Kidney capillary endothelial cell (primary cell): ENCODE measurements at regions not wholly inside any gene's neighbourhood (a gene's known extent, or its start where the extent isn't known, plus 50 kb on each side); places are given as distances from the start of the nearest gene placed in this dataset.
"Not testable (repeated sequence)": the region's sequence is repeated elsewhere in the genome, so short reads cannot be mapped to it uniquely, and the experiment has no call there.

Experiments used
- DNase-seq: peaks from one replicate; pipeline ENCODE4 v3.0.0-alpha.2; 2018; ENCODE audit warnings: low spot score

DNA sequence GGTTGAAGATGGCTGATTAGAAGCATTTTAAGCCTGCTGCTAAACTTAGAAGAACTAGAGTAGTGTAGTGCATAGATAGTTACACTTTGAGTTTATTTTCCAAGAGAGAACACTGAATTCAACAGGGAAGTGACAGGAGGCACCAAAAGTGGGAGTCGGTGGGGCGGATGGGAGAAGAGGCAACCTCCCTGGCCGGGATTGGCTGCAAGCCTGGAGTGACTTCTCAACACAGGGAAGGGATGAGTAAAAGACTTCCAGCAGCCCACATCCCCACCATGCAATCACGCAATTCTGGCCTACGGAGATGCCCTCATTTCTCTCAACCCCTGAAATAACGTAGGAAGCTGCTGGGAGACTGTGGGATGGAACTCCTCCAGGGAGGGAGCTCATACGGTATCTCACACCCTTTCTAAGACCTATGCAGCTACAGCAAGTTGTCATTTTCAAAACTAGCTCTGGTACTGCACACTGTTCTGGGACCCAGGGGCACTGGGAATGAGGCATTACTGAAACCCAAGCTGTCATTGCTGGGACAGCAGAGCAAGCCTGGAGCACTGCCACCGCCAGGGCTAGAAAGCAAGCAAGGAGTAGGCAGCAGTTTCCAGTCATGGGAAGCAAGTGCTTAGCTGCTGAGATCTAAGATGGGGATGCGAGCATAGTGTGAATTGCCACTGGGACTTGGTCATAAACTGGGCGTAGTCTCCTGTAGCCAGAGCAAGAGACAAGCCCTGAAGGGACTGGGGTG is 331.6 kb upstream of the PTGER4 start:
- no peak for DNase-seq

DNA sequence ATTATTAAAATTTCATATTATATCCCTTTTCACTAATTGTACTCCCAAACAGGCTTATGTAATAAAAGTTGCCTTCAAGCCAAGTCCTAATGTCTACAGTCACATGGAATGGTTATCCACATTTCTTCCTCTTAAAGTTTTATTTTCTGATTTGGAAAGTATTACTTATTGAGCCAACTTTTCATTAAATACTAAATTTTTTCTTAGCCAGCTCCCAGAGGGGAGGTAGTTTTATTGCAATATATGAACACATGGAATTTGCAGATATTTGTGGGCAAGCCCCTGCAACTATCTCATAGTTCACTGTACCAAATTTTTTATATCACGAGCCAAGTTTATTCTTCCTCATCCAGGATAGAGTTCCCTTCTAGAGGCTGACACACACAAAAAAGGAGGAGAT is 332.8 kb upstream of the PTGER4 start:
- DNase-seq: no peak

DNA sequence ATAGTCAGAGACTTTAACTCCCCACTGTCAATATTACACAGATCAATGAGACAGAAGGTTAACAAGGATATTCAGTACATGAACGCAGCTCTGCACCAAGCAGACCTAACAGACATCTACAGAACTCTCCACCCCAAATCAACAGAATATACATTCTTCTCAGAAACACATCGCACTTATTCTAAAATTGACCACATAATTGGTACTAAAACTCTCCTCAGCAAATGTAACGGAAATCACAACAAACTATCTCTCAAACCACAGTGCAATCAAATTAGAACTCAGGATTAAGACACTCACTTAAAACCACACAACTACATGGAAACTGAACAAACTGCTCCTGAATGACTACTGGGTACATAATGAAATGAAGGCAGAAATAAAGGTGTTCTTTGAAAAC is 341.3 kb upstream of the PTGER4 start:
- DNase-seq: not testable (repeated sequence)

DNA sequence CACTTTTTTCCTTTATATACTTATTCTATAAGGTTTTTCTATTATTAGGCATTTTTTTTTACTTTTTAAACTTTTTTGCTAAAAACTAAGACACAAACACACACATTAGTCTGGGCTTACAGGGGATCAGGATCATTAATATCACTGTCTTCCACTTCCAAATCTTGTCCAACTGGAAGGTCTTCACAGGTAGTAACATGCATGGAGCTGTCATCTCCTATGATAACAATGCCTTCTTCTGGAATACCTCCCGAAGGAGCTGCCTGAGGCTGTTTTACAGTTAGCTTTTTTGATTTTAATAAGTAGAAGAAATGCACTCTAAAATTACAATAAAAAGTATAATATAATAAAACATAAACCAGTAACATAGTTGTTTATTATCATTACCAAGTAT is 345.5 kb upstream of the PTGER4 start:
- DNase-seq: no peak

DNA sequence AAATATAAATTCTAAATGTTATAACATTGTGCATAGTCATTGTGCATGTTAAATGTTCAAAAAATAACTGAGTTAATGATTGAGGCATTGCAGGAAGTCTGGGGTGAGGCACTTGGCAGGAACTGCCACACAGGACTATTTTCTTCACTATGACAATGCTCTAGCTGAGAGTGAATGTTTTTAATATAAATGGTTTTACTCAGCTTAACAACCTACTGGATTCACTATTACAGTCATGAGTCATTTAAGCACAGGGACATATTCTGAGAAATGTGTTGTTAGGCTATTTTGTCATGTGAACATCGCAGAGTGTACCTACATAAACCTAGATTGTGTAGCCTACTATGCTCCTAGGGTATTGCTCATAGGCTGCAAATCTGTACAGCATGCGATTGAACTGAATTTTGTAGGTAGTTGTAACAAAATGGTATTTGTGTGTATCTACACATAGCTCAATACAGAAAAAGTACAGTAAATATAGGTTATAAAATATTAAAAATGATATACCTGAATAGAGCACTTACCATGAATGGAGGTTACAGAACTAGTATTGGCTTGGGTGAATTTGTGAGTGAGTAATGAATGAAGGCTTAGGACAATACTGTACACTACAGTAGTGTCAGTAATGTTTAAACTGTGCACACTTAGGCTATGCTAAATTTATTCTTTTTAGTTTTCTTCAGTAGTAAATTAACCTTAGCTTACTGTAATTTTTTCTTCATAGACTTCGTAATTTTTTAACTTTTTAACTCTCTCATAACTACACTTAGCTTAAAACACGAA is 346.1 kb upstream of the PTGER4 start:
- DNase-seq: peak; percentile 91

DNA sequence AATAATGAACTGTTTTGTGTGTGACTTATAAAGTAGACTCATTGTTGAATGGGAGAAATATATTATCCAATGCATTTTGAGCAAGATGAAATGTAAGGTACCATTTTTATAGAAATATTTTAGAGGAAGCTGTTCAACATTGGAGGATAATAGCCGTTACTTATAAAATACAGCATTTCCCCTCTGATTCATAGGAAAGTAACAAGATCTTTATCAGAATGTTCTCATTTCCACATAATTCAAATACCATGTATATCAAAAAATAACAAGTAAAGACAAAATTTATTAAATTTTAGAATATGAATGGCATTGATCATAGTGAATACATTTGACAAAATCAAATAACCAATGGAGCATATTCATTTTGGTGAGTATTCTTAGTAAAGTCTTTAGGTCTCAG is 346.7 kb upstream of the PTGER4 start:
- DNase-seq: peak; percentile 63

DNA sequence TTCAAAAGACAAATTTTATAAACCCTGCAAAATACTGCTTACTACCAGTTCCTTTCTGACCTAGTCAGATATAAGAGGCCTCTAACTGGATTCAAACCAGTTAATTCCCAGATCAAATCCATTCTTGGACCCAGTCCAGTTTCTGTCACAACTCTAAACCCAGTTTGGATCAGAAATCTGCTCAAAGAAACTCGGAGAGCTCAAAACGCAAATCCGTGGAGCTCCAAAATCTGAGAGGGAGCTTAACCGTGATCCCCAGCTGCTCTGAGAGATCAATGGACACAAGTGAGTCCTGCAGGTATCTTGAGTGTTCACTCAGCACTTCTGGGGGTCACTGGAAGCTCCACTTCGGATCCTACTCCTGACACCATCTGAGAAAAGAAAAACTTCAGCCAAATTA is 348.1 kb upstream of the PTGER4 start:
- no peak for DNase-seq

DNA sequence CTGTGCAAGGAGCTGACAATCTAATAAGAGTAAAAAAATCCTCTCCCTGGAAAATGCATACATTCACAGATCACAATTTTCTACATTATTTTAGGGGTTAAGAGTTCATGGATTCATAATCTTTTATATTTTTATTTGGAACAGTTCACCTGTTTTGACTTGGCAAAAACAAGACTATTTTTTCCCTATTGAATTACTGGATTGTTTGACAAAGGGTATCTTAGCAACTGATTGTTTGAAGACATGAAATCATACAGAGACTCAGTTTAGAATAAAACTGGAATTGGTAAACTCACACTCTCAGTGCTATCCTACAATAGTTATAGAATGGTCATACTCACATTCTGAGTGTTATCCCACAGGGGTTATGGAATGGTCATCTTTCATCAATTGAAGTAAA is 358.2 kb upstream of the PTGER4 start:
- no peak for DNase-seq

DNA sequence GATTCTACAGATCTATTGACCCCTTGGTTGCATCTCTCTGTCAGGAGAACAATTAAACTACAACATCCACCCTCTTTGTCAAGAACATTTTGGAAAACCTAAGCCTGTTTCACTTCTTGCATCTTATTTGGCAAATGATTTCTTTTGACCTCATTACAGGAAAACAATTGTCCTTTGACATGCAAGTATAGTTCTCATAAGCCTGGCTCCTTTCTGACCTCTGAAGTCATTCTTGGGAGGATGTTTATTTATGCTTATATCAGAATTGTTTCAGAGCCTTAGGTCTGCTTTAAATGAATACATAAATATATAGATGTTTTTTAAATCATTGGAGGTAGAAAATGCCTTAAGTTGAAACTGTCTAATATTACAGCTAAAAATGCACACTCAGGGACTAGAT is 361.3 kb upstream of the PTGER4 start:
- peak; percentile 8 for DNase-seq

DNA sequence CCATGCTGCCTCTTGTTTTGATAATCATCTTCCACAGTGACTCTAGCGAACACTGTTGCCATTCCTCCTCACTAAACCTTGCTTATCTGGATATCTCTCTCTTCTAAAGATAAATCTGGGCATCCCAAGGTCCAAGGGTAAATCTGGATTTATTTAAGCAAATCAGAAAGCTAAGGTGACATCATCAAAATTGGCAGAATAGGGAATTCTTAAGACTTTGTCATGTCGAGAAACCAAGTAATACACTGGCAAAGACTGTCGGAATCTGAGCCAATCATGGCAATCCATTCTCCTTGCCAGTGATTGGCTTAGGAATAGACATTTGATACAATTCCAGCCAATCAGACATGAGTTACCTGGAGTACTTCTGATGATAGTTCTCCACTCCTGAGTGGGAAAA is 362.7 kb upstream of the PTGER4 start:
- DNase-seq: no peak

DNA sequence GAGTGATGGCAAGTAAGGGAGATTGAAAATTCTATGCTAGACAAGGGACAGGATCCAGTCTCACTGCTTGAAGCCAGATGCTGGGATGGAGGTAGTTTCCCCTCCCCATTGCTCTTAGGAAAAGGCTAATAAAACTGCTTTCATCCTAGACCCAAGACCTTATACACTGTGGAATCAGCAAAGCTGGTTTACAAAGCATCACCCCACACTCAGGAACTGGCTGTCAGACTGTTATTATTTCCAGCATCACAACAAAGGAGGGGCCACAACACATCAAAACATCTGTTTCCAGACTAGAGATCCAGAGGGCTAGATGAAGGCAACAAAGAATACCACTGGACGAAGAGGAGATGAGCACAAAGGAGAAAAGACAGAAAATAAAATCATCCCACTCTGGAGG is 364.6 kb upstream of the PTGER4 start:
- no peak for DNase-seq

DNA sequence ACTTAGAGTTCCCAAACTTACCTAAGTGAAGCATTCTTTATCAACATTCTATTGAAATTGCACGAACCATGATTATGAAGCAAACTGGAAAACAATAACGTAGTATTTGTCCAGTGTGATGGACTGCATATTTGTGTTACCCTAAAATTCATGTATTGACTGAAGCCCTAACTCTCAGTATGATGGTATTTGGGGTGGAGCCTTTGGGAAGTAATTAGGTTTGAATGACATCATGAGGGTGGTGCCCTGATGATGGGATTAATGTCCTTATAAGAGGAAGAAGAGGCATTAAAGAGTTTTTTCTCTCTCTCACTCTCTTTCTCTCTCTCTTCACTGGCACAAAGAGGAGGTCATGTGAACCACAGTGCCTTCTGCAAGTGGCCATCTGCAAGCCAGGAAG is 365.4 kb upstream of the PTGER4 start:
- DNase-seq: no peak

DNA sequence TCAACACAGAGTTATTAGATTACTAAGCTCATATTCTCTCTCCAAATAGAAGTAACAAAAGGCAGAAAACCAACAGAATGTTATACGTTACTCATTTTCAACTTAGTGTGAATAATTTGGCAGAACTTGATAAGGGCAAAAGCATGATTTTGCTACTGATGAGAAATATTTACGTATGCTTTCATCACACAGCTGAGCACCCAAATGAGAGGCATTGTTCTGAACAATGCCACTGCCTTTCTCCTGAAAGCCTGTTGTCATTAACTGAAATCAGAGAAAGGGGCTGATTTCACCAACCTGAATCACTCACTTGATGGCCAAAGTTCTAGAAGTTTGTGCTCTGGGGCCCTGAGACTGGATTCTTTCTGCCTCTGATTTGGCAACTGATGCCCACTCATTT is 367.5 kb upstream of the PTGER4 start:
- DNase-seq: no peak

DNA sequence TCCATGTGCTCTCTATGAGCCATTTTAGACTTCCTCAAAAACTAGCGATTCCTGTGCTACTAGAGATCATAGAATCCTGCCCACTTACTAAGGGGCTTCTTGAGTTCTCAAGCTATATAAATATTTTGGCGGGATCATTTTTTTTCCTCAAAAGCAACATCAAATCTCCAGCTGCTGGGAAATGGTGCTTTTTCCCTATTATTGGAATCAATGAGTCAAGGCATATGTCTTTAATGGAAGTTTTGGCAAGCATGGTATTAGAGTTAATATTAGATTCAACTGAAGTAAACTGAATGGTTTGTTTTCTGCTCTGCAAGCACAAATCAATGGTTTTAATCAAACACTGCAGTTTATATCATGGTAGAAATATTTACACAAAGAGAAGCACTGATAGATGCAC is 369.9 kb upstream of the PTGER4 start:
- no peak for DNase-seq

DNA sequence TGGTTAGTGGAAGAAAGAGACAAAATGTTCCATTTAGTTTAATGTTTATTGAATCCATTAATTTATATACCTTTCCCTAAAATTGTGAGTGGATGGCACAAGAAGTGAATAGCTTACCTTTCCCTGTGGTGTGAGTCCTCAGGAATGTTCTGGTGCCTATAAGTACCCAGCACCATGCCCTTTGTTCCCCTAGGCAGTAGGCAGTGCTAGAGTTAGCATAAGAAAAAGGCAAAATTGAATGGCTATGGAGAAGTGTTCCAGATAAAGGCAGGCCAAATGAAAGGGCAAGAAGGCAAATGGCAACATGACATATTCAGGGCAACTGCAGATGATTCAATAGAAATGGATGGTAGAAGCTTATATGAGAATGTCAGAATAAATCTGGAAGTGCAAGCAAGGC is 370.8 kb upstream of the PTGER4 start:
- no peak for DNase-seq

DNA sequence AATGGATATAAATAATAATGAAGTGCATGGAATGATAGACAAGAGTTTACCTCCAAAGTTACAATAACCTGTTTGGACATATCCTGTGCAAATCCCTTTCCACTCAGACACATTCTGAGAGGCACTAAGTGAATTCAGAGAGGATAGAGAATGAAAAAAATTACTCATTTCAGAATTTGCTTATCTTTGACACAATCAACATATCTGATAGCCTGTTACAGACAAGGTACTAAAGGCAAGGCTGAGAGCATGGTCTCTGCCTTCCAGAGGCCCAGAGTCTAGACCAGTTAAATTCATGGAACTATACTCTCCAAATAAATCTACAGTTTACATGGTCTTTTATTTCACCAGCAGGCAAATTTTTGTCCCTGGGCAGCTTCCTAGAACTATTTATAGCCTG is 371.8 kb upstream of the PTGER4 start:
- no peak for DNase-seq

DNA sequence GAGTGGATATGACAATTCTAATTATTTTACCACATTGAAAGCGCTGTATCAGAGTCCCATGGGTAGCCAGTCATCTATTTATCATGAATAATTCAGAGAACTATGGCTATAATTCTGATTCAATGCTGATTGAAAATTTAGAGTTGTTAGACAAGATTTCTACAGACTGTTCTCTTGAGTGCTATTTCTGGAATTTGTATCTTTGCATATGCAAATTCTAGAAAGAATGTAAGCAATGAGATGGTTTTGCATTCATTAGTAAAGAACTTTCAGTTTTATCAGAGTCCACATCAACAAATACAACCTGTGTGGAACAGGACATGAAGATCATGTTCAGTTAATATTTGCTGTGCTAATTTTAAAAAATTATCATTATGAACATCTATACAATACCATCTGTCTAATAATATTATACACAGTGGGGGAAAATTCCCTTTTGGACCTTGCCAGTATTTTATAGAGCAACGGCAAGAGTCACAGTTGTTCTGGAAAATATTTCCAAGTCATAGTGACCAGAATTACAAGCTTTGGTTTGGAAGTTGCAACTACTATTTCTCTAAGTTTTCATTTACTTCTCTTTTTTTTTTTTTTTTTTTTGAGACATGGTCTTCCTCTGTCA is 372.7 kb upstream of the PTGER4 start:
- DNase-seq: no peak

DNA sequence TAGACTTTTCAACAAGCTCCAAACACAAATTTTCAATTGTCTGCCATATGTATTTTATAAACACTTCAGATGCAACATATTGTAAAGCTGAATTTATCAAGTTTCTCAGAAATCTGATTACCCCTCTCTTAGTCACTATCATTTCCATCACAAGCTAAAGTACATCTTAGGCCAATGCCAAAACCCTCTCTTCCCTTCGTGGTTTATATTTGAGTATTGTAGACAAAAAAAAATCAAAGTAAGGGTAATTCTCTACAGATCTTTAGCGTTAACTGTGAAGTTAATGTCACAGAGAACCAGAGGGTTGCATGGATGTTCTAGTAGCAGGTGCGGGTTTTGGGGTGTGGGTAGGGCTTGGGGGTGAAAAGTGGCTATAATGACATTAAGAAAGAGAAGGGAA is 387.7 kb upstream of the PTGER4 start:
- no peak for DNase-seq

DNA sequence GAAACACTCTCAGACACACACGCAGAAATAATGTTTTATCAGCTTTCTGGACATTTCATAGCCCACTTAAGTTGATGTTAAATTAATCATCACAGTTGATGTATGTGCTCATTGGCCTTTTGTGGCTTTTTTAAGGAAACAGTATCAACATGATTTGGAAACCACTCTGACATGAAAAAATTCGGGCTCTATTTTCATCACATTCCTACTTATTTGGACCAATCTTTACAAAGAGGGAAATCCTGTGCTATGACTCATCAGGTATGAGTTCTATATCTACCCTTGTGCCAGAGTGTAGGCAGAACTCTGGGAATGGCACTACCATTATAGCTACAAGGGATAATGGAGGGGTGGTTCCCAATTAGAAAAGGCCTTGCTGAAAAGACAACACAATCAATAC is 388.4 kb upstream of the PTGER4 start:
- DNase-seq: no peak

DNA sequence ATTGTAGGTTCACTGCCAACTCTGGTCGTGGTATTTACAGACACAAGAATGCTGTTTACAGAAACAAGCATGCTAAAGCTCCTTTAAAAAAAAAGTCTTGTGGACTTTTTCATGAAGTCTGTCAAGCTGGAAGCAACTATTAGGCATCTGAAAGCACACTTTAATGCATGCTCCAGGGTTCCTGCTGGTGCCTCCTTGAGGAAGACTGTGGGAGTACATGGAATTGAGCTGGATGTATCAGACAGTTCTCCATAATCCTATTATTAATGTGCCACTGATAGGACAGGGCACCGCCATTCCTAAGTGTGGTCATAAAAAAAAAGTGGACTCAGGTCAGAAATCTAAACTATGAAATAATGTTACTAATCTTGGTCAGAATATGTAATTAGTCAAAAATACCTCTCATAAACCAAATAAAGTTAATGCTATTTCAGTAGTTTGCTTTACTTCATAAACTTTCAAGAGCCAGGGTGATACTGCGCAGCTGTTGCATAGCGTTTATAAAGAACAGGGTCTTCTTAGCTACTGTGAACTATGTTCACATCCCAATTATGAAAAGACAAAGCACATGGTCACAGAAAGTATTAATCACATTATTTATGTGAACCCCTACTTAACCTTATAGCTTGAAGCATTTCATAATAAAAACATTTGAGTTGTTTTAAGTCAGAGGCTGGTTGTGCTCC is 390.8 kb upstream of the PTGER4 start:
- no peak for DNase-seq

DNA sequence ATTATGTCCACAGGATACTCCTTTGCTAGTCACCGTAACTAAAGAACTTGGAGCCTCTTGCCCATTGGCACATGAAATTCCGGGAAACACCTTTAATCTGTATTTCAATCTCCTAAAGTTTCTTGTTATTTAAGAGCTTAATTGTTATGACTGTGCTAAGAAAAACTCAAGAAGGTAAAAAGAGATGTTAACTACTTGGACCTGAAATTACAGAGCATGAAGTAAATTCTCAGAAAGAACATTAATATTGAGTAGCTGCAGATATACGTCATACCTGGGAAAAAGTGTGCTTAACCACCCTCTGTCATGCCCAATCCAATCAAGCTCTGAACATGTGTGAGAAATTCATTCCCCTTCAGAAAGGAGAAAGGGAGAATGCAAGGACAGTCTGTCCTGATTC is 394.9 kb upstream of the PTGER4 start:
- DNase-seq: no peak

DNA sequence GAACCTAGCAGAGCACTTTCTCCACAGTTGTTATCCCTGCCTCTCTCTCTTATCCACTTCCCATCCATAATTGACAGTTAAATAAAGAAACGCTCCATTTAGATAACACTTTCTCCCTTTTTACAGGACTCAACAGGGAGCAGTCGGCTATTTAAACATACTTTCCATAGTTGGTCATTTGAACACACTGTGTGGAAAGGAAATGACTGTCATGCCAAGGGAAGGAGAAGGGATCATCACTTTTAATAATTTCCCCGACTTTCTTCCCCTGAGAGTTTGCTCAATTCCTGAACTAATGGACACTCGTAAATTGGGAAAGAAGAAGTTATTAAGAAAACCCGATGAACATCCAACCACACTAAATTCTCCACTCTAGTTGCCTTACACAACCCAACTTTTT is 400.8 kb upstream of the PTGER4 start:
- DNase-seq: no peak
